ENCODE measurements at regions not wholly inside any gene's neighbourhood (a gene's known extent, or its start where the extent isn't known, plus 50 kb on each side); places are given as distances from the start of the nearest gene placed in this dataset.

GRCh38 chr1:5776035-5776550 lies 216.1 kb downstream of the NPHP4 start:
- no peaks in the 10 kb centered on the region for H3K27me3 ChIP-seq
- H3K4me1 ChIP-seq: no peaks in the 10 kb centered on the region
- DNase-seq (ENCODE audit: low spot score in 2 of 2): no peak
- no peak overlapping the region for H3K4me3 ChIP-seq
- no peak overlapping the region for H3K27ac ChIP-seq
- intact Hi-C loops (cut with DNase I; ENCODE audit: low total_unique reads): no loop called here
- no peaks in the 10 kb centered on the region for H3K36me3 ChIP-seq
- no peaks in the 10 kb centered on the region for H3K9me3 ChIP-seq
- TF ChIP-seq POLR2A (IDR thresholded peaks at IDR 0.05) (no peak), POLR2AphosphoS5 (IDR thresholded peaks at IDR 0.05) (no peak), CTCF (IDR thresholded peaks at IDR 0.05) (no peak)

- Histone ChIP-seq H3K9me3 (no peaks in the 10 kb centered on the region), H3K36me3 (no peaks in the 10 kb centered on the region), H3K4me1 (no peaks in the 10 kb centered on the region), H3K4me3 (no peak overlapping the region), H3K27me3 (peaks cover 0 to 8% of the 10 kb centered on the region in 2 donors), H3K27ac (no peak overlapping the region)
- no peak for DNase-seq (ENCODE audit: low spot score in 2 of 2)
- no peak for TF ChIP-seq CTCF (IDR thresholded peaks at IDR 0.05)
- no peak for TF ChIP-seq POLR2A (IDR thresholded peaks at IDR 0.05)
- TF ChIP-seq POLR2AphosphoS5 (IDR thresholded peaks at IDR 0.05): no peak
- intact Hi-C loops (cut with DNase I; ENCODE audit: low total_unique reads): no loop called here
These were observed 218.2 kb downstream of the NPHP4 start for GRCh38 chr1:5774019-5774418.

- no peak for TF ChIP-seq CTCF (IDR thresholded peaks at IDR 0.05)
- no peak for TF ChIP-seq POLR2A (IDR thresholded peaks at IDR 0.05)
- no peak for TF ChIP-seq POLR2AphosphoS5 (IDR thresholded peaks at IDR 0.05)
These were observed 220.4 kb downstream of the NPHP4 start for GRCh38 chr1:5771788-5772187.

GRCh38 chr1:5770981-5771765 lies 221.1 kb downstream of the NPHP4 start:
- intact Hi-C loops (cut with DNase I; ENCODE audit: low total_unique reads): no loop called here
- TF ChIP-seq CTCF (IDR thresholded peaks at IDR 0.05) (no peak), POLR2AphosphoS5 (IDR thresholded peaks at IDR 0.05) (no peak), POLR2A (IDR thresholded peaks at IDR 0.05) (no peak)
- Histone ChIP-seq H3K36me3 (no peaks in the 10 kb centered on the region), H3K27me3 (peaks cover 0 to 32% of the 10 kb centered on the region in 2 donors), H3K4me3 (peak overlapping the region; percentile 21 to 46 (median 28)), H3K4me1 (no peaks in the 10 kb centered on the region), H3K27ac (no peak overlapping the region), H3K9me3 (no peaks in the 10 kb centered on the region)
- DNase-seq (ENCODE audit: low spot score in 2 of 2): no peak

More at GRCh38 chr1:5771788-5772187, 220.4 kb downstream of the NPHP4 start:
- Histone ChIP-seq H3K9me3 (no peaks in the 10 kb centered on the region), H3K27me3 (peaks cover 0 to 27% of the 10 kb centered on the region in 2 donors), H3K36me3 (no peaks in the 10 kb centered on the region), H3K27ac (no peak overlapping the region), H3K4me1 (no peaks in the 10 kb centered on the region), H3K4me3 (no peak overlapping the region)
- DNase-seq (ENCODE audit: low spot score in 2 of 2): no peak
- intact Hi-C loops (cut with DNase I; ENCODE audit: low total_unique reads): no loop called here

GRCh38 chr1:5769760-5770159 lies 222.5 kb downstream of the NPHP4 start:
- H3K27me3 ChIP-seq: peaks cover 0 to 46% of the 10 kb centered on the region in 2 donors
- intact Hi-C loops (cut with DNase I; ENCODE audit: low total_unique reads): no loop called here
- no peak overlapping the region for H3K4me3 ChIP-seq
- DNase-seq (ENCODE audit: low spot score in 2 of 2): no peak
- TF ChIP-seq CTCF (IDR thresholded peaks at IDR 0.05) (no peak), POLR2A (IDR thresholded peaks at IDR 0.05) (no peak), POLR2AphosphoS5 (IDR thresholded peaks at IDR 0.05) (no peak)
- H3K9me3 ChIP-seq: no peaks in the 10 kb centered on the region
- no peaks in the 10 kb centered on the region for H3K4me1 ChIP-seq
- no peaks in the 10 kb centered on the region for H3K36me3 ChIP-seq
- peak overlapping the region; percentile 50 to 52 for H3K27ac ChIP-seq

Measured in breast epithelium (tissue), 4 donors.